MM.1S (cell line): ENCODE measurements at regions not wholly inside any gene's neighbourhood (a gene's known extent, or its start where the extent isn't known, plus 50 kb on each side); places are given as distances from the start of the nearest gene placed in this dataset.

Experiments used
- EZH2 ChIP-seq: fragments of 300-600 bp; sonication (generic); optimal IDR thresholded peaks from 2 replicates; pipeline ENCODE3; 2017; ENCODE audit warnings: low read depth, mild to moderate bottlenecking, antibody characterized with exemption, low read length, mixed read lengths
- TF ChIP-seq, protein P1 (sequence below): fragments of 300-600 bp; sonication (generic); IDR thresholded peaks from 2 replicates; pipeline ENCODE4 v1.5.1; 2016; ENCODE audit warnings: antibody characterized with exemption, low read length, mixed read lengths

DNA sequence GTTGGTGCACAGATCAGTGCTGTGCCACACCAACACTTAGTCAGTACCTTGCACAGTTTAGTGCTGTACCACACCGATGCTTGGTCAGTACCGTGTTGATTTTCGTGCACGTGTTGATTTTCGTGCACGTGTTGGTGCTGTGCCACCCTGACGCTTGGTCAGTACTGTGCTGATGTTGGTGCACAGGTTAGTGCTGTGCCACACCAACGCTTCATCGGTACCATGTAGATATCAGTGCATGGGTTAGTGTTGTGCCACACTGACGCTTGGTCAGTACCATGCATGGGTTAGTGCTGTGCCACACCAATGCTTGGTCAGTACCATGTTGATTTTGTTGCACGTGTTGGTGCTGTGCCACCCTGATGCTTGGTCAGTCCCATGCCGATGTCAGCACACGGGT, 103.5 kb downstream of the NPIPB11 start:
- TF ChIP-seq, protein P1, sequence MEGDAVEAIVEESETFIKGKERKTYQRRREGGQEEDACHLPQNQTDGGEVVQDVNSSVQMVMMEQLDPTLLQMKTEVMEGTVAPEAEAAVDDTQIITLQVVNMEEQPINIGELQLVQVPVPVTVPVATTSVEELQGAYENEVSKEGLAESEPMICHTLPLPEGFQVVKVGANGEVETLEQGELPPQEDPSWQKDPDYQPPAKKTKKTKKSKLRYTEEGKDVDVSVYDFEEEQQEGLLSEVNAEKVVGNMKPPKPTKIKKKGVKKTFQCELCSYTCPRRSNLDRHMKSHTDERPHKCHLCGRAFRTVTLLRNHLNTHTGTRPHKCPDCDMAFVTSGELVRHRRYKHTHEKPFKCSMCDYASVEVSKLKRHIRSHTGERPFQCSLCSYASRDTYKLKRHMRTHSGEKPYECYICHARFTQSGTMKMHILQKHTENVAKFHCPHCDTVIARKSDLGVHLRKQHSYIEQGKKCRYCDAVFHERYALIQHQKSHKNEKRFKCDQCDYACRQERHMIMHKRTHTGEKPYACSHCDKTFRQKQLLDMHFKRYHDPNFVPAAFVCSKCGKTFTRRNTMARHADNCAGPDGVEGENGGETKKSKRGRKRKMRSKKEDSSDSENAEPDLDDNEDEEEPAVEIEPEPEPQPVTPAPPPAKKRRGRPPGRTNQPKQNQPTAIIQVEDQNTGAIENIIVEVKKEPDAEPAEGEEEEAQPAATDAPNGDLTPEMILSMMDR = no peak
- TF ChIP-seq EZH2 = no peak
